ENCODE measurements at regions not wholly inside any gene's neighbourhood (a gene's known extent, or its start where the extent isn't known, plus 50 kb on each side); places are given as distances from the start of the nearest gene placed in this dataset.

DNA sequence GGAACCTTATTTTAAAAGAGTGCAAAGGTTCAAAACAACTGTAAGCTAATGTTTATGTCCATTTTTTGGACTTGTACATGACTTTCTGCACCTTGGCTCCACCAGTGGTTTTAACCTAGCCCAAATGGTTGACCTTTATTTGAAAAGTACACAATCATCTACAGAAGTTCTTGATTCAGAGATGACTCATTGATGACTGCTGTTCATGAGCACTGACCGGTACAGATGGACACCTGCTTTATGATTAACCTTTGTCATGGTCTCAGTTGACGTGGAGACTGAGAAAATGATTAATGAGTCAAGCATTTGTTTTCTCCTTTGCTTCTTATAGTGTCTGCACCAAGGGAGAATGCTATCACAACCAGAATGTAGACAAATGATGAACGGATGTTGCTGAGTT is 55.7 kb upstream of the PTER start:
- no peak for DNase-seq

DNA sequence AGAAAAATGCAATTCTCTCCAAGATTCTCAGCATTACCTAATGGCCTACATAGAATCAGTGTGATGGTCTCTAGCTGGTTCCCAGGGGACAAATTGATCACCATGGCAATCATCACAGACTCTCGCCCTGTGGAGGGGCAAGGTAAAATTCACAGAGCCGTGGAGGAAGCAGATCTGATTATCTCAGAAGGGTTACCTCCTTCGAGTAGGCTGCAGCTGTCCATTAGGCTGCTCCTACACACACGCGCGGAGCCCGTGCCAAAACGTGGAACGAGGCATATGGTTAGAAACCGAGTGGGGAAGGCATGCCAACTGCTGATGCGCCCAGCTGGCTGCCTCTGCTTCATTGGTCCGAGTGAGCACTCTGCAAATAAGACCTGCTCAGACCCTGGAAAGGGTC is 52.8 kb upstream of the PTER start:
- no peak for DNase-seq

DNA sequence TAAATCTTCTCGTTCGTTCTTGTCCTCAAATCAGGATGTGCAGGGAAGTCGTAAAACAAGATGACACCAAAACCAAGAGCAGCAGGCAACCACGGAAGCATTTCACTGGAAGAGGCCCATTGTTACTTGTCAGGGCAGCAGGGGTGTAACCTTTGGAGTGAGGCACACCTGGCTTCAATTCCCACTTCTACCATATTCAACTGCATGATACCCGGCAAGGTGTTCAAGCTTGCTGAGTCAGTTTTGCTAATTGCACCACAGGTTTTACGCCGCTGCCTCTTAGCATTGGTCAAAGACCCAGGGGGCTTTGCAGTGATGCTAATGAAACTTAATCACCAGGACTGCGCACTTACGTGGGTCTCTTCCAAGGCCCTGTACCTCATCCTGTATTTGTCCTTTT is 50.0 kb upstream of the PTER start:
- no peak for DNase-seq

Measured in CD4-positive, alpha-beta T cell treated with Interleukin-21 for 1 hour (primary cell).